ENCODE measurements at regions not wholly inside any gene's neighbourhood (a gene's known extent, or its start where the extent isn't known, plus 50 kb on each side); places are given as distances from the start of the nearest gene placed in this dataset.

- FAIRE-seq (no peak), DNase-seq (ENCODE audit: insufficient read length) (no peak)
- TF ChIP-seq POLR2A (IDR thresholded peaks at IDR 0.05; ENCODE audit: low read depth, low read length) (no peak), POLR2AphosphoS5 (IDR thresholded peaks at IDR 0.05; ENCODE audit: low read depth, low read length) (no peak), TAF1 (IDR thresholded peaks at IDR 0.05; ENCODE audit: borderline replicate concordance, low read depth, low read length) (no peak)
These were observed 917.8 kb upstream of the SLC39A10 start for GRCh38 chr2:194739217-194739616.

DNA sequence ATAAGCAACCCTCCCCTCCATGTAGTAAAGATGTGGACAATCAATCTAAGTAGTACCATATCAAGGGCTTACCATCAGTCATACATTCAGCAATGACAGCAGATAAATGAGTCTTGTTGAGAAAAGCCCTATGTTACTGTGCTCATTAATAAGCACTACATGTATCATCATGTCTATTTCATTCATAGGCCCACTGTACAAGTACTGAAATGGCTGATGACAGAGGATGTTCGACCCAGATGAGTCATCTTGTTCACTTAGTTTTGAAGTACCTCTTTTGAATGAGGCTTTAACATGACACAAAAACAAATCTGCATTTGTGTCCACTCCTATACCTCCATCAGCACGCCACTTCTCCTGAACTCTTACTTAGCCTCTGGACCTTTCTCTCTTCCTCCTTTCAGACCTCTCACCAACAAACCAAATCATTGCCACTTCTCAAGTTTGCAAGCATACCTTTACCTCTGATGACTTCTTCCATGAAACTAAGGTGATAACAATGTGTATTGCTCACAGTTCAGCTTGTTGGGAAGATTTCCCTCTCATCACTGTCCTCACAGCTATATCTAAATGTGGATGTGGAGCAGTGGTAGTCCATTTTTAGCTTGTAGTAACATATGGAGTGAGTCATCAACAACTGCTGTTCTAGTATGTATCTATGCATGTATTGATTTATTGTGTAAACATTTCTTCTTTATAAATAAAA, 921.0 kb upstream of the SLC39A10 start:
- FAIRE-seq (no peak), DNase-seq (ENCODE audit: insufficient read length) (no peak)
- TF ChIP-seq POLR2AphosphoS5 (IDR thresholded peaks at IDR 0.05; ENCODE audit: low read depth, low read length) (no peak), TAF1 (IDR thresholded peaks at IDR 0.05; ENCODE audit: borderline replicate concordance, low read depth, low read length) (no peak), POLR2A (IDR thresholded peaks at IDR 0.05; ENCODE audit: low read depth, low read length) (no peak)

GRCh38 chr2:194730266-194730665, 926.8 kb upstream of the SLC39A10 start:
- DNase-seq (ENCODE audit: insufficient read length) (no peak), FAIRE-seq (no peak)
- TF ChIP-seq TAF1 (IDR thresholded peaks at IDR 0.05; ENCODE audit: borderline replicate concordance, low read depth, low read length) (no peak), POLR2A (IDR thresholded peaks at IDR 0.05; ENCODE audit: low read depth, low read length) (no peak), POLR2AphosphoS5 (IDR thresholded peaks at IDR 0.05; ENCODE audit: low read depth, low read length) (no peak)

DNA sequence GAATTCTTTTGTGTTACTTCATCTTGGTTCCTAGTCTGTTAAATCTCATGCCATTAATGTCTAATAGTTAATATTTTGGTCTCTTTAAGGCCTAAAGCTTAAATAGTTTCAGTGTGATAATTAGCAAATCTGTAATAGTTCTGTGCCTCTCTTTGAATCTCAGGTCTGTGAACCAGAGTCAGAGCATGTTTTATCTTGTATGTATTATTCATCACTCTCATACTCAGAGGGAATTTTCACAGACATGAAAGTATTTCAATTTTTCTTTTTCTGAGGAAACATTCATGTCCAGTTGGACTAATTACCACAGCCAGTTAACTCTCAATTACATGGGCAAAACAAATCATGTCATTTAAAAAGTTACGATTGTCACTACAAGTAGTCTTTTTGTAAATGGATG, 931.9 kb upstream of the SLC39A10 start:
- DNase-seq (ENCODE audit: insufficient read length) (no peak), FAIRE-seq (no peak)
- TF ChIP-seq POLR2AphosphoS5 (IDR thresholded peaks at IDR 0.05; ENCODE audit: low read depth, low read length) (no peak), POLR2A (IDR thresholded peaks at IDR 0.05; ENCODE audit: low read depth, low read length) (no peak), TAF1 (IDR thresholded peaks at IDR 0.05; ENCODE audit: borderline replicate concordance, low read depth, low read length) (no peak)

DNA sequence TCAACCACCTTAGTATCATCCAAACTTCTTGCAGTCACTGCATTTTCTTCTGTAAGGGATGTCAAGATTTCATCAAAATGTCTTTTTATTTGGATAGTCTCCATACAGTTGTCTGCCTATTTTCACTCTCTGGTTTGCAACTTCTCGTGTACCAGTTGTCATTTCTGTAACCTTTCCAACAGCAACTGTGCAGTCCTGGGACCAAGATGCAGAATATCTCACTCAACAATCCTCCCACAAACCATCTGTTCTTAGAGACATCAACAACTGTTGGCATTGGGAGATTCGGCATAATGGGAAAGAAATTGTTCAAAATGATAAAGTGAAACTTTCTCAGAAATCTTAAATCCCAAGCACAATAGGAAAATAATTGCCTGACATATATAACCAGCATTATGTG, 933.6 kb upstream of the SLC39A10 start:
- FAIRE-seq (no peak), DNase-seq (ENCODE audit: insufficient read length) (no peak)
- TF ChIP-seq TAF1 (IDR thresholded peaks at IDR 0.05; ENCODE audit: borderline replicate concordance, low read depth, low read length) (no peak), POLR2AphosphoS5 (IDR thresholded peaks at IDR 0.05; ENCODE audit: low read depth, low read length) (no peak), POLR2A (IDR thresholded peaks at IDR 0.05; ENCODE audit: low read depth, low read length) (no peak)

DNA sequence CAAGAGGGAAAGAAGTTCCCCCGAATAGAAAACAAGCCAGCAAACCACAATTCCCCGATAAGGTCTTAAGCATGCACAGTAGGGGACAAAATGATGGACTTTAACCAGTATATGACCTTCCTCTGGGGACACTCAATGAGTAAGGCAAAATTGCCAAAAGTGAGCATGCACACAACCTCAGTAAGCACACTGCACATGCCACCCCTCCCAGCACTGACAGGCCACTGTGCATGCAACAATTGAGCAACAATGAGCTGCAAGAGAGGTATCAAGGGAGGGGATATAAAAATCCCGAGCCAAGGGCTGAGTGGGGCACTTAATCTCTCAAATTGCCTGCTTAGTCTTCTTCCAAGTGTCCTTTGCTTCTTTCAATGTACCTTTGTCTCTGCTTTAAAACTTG, 935.8 kb upstream of the SLC39A10 start:
- no peak for TF ChIP-seq TAF1 (IDR thresholded peaks at IDR 0.05; ENCODE audit: borderline replicate concordance, low read depth, low read length)
- TF ChIP-seq POLR2A (IDR thresholded peaks at IDR 0.05; ENCODE audit: low read depth, low read length): no peak
- no peak for TF ChIP-seq POLR2AphosphoS5 (IDR thresholded peaks at IDR 0.05; ENCODE audit: low read depth, low read length)
- DNase-seq (ENCODE audit: insufficient read length) (no peak), FAIRE-seq (no peak)

- FAIRE-seq: no peak
- TF ChIP-seq TAF1 (IDR thresholded peaks at IDR 0.05; ENCODE audit: borderline replicate concordance, low read depth, low read length): no peak
- TF ChIP-seq POLR2A (IDR thresholded peaks at IDR 0.05; ENCODE audit: low read depth, low read length): no peak
- TF ChIP-seq POLR2AphosphoS5 (IDR thresholded peaks at IDR 0.05; ENCODE audit: low read depth, low read length): no peak
- no peak for DNase-seq (ENCODE audit: insufficient read length)
These were observed 936.6 kb upstream of the SLC39A10 start for GRCh38 chr2:194720462-194720861.

GRCh38 chr2:194718881-194719280, 938.1 kb upstream of the SLC39A10 start:
- FAIRE-seq (no peak), DNase-seq (ENCODE audit: insufficient read length) (no peak)
- TF ChIP-seq POLR2A (IDR thresholded peaks at IDR 0.05; ENCODE audit: low read depth, low read length): no peak
- TF ChIP-seq TAF1 (IDR thresholded peaks at IDR 0.05; ENCODE audit: borderline replicate concordance, low read depth, low read length): no peak
- TF ChIP-seq POLR2AphosphoS5 (IDR thresholded peaks at IDR 0.05; ENCODE audit: low read depth, low read length): no peak

GRCh38 chr2:194714541-194714940, 942.5 kb upstream of the SLC39A10 start:
- no peak for DNase-seq (ENCODE audit: insufficient read length)
- FAIRE-seq: no peak
- TF ChIP-seq POLR2A (IDR thresholded peaks at IDR 0.05; ENCODE audit: low read depth, low read length) (no peak), TAF1 (IDR thresholded peaks at IDR 0.05; ENCODE audit: borderline replicate concordance, low read depth, low read length) (no peak), POLR2AphosphoS5 (IDR thresholded peaks at IDR 0.05; ENCODE audit: low read depth, low read length) (no peak)

DNA sequence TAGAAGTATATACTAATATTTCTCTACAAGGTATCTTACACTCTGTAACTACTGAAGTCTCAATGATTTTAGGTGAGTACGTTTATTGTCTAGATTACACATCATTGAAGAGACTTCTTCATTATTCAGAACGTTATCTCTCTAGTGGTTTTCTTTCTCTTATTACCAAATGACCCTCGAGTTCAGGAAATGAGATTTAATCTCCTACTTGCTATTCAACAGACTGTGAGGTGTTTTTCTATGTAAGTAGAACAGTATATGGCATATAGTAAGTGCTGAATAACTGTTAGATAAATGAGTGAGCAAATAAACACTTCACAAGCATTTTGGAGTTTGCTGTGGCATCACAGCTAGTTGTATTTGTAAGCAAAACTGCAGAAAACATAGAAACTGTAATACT, 947.2 kb upstream of the SLC39A10 start:
- no peak for TF ChIP-seq POLR2AphosphoS5 (IDR thresholded peaks at IDR 0.05; ENCODE audit: low read depth, low read length)
- TF ChIP-seq POLR2A (IDR thresholded peaks at IDR 0.05; ENCODE audit: low read depth, low read length): no peak
- TF ChIP-seq TAF1 (IDR thresholded peaks at IDR 0.05; ENCODE audit: borderline replicate concordance, low read depth, low read length): no peak
- no peak for FAIRE-seq
- no peak for DNase-seq (ENCODE audit: insufficient read length)

GRCh38 chr2:194706179-194706578, 950.8 kb upstream of the SLC39A10 start:
- FAIRE-seq (no peak), DNase-seq (ENCODE audit: insufficient read length) (no peak)
- TF ChIP-seq TAF1 (IDR thresholded peaks at IDR 0.05; ENCODE audit: borderline replicate concordance, low read depth, low read length) (no peak), POLR2A (IDR thresholded peaks at IDR 0.05; ENCODE audit: low read depth, low read length) (no peak), POLR2AphosphoS5 (IDR thresholded peaks at IDR 0.05; ENCODE audit: low read depth, low read length) (no peak)

DNA sequence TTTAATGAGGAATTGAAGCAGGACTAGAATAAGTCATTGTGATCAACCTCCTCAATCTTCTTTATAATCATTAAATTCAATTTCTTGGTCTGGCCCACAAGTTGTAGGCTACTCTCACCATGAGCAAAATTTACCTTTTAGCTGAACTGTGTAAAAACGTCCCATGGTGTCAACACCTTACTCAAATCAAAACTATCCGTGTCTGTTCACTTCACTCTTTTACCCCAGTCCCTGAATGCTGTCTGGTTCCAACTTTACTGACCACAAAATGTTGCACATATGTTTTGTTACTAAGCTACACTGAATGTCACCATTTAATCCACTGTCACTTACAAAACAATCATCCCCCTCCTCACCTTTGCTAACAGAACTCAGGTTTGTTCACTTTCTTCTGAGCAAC, 951.6 kb upstream of the SLC39A10 start:
- TF ChIP-seq TAF1 (IDR thresholded peaks at IDR 0.05; ENCODE audit: borderline replicate concordance, low read depth, low read length) (no peak), POLR2A (IDR thresholded peaks at IDR 0.05; ENCODE audit: low read depth, low read length) (no peak), POLR2AphosphoS5 (IDR thresholded peaks at IDR 0.05; ENCODE audit: low read depth, low read length) (no peak)
- DNase-seq (ENCODE audit: insufficient read length): no peak
- no peak for FAIRE-seq

Measured in GM12892 (cell line).